PC-9 (cell line): ENCODE measurements at regions not wholly inside any gene's neighbourhood (a gene's known extent, or its start where the extent isn't known, plus 50 kb on each side); places are given as distances from the start of the nearest gene placed in this dataset.

Experiments used
- BruUV-seq: library from RNA; stranded (reverse); fragments of 400-500 nt; replicated peaks from 2 replicates; lab custom pipeline; 2021; lab: Mats Ljungman, UMichigan
- CTCF ChIA-PET: fragments of 300-600 bp; sonication (Branson Sonifier 250); formaldehyde crosslinking; loops from one replicate; lab custom pipeline; 2022; ENCODE audit warnings: antibody characterized with exemption; lab: Charles Lee
- POLR2A ChIA-PET: fragments of 300-600 bp; sonication (Branson Sonifier 250); formaldehyde crosslinking; loops from one replicate; lab custom pipeline; 2022; ENCODE audit warnings: antibody characterized with exemption; ENCODE audit not compliant: unreplicated experiment; lab: Charles Lee
- DNase-seq, 2 experiments: peaks; one replicate each; pipeline versions ENCODE4 v3.0.0 to v3.0.0-alpha.2; 2015 to 2022; ENCODE audit warnings: mixed read lengths in 1 of 2
- H2AFZ ChIP-seq: fragments of 200-600 bp; sonication (generic); 2 replicates; pipeline ENCODE4 v1.8.1; 2017; ENCODE audit warnings: antibody characterized with exemption
- H3F3A ChIP-seq: fragments of 200-600 bp; sonication (generic); 2 replicates; pipeline ENCODE4 v1.8.1; 2017; ENCODE audit warnings: antibody characterized with exemption, mild to moderate bottlenecking, low read depth; ENCODE audit not compliant: insufficient read depth
- H3K27ac ChIP-seq: fragments of 200-600 bp; sonication (generic); 2 replicates; pipeline ENCODE4 v1.6.1; 2016; ENCODE audit warnings: mixed run types
- H3K27me3 ChIP-seq: fragments of 200-600 bp; sonication (generic); 2 replicates; pipeline ENCODE4 v1.6.1; 2016; ENCODE audit warnings: low read depth, mixed run types; ENCODE audit not compliant: insufficient read depth
- H3K36me3 ChIP-seq: fragments of 200-600 bp; sonication (generic); 2 replicates; pipeline ENCODE4 v1.6.1; 2016; ENCODE audit warnings: low read depth, mixed run types
- H3K4me1 ChIP-seq: fragments of 200-600 bp; sonication (generic); replicated peaks from 2 replicates; pipeline ENCODE4 v1.6.1; 2016; ENCODE audit warnings: mixed run types; ENCODE audit not compliant: insufficient read depth
- H3K4me2 ChIP-seq: fragments of 200-600 bp; sonication (generic); 2 replicates; pipeline ENCODE4 v1.6.1; 2017; ENCODE audit warnings: mixed run types
- H3K4me3 ChIP-seq: fragments of 200-600 bp; sonication (generic); 2 replicates; pipeline ENCODE4 v1.6.1; 2016; ENCODE audit warnings: mixed run types
- H3K79me2 ChIP-seq: fragments of 200-600 bp; sonication (generic); 2 replicates; pipeline ENCODE4 v1.6.1; 2017; ENCODE audit warnings: low read depth, mixed run types
- H3K9me2 ChIP-seq: fragments of 200-600 bp; sonication (generic); 2 replicates; pipeline ENCODE4 v1.8.1; 2017; ENCODE audit warnings: mild to moderate bottlenecking; ENCODE audit not compliant: insufficient read depth
- H3K9me3 ChIP-seq: fragments of 200-600 bp; sonication (generic); 2 replicates; pipeline ENCODE4 v1.8.1; 2016; ENCODE audit warnings: low read depth; ENCODE audit not compliant: insufficient read depth
- H4K20me1 ChIP-seq: fragments of 200-600 bp; sonication (generic); 2 replicates; pipeline ENCODE4 v1.8.1; 2017; ENCODE audit not compliant: insufficient read depth
- EZH2 ChIP-seq: fragments of 200-600 bp; sonication (generic); IDR thresholded peaks from 2 replicates; pipeline ENCODE4 v1.8.0; 2017; ENCODE audit warnings: antibody characterized with exemption, low read depth
- intact Hi-C: fragments of 100-400 bp; cut with micrococcal nuclease; formaldehyde crosslinking; loops from one replicate; pipeline ENCODE4 v1.10.0; 2022; ENCODE audit not compliant: unreplicated experiment
- TF ChIP-seq, protein P1 (sequence below): fragments of 200-600 bp; sonication (generic); conservative IDR thresholded peaks from 2 replicates; pipeline ENCODE4 v1.6.1; 2017; ENCODE audit warnings: mixed run types, antibody characterized with exemption, mild to moderate bottlenecking, moderate library complexity

DNA sequence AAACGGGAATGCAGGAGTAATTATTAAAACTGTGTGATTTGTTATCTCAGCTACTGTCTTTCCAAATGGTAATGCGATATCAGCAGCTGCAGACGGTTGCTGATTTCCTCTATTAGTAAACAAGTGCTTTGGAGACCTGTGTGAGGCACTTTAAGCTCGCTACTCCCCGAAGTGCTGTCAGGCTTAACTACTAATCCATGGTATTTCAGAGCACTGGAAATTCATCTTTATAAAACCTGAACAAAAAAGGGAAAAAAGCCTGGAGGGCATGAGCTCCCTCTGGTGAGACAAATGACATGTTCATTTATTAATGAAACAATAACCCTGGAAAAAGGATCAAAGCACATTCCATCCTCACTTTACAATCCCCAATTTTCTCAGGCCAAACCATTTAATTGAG lies 143.6 kb upstream of the OTX2 start:
- Histone ChIP-seq H3K36me3 (no peaks in the 10 kb centered on the region), H2AFZ (no peak overlapping the region), H3K9me2 (no peaks in the 10 kb centered on the region), H3K4me1 (no peaks in the 10 kb centered on the region; the same call in 1 of the 2 replicates), H3K79me2 (no peaks in the 10 kb centered on the region), H4K20me1 (no peaks in the 10 kb centered on the region), H3K9me3 (no peaks in the 10 kb centered on the region), H3K27ac (no peak overlapping the region), H3K27me3 (no peaks in the 10 kb centered on the region), H3F3A (no peaks in the 10 kb centered on the region), H3K4me3 (no peak overlapping the region), H3K4me2 (no peak overlapping the region)
- TF ChIP-seq, protein P1, sequence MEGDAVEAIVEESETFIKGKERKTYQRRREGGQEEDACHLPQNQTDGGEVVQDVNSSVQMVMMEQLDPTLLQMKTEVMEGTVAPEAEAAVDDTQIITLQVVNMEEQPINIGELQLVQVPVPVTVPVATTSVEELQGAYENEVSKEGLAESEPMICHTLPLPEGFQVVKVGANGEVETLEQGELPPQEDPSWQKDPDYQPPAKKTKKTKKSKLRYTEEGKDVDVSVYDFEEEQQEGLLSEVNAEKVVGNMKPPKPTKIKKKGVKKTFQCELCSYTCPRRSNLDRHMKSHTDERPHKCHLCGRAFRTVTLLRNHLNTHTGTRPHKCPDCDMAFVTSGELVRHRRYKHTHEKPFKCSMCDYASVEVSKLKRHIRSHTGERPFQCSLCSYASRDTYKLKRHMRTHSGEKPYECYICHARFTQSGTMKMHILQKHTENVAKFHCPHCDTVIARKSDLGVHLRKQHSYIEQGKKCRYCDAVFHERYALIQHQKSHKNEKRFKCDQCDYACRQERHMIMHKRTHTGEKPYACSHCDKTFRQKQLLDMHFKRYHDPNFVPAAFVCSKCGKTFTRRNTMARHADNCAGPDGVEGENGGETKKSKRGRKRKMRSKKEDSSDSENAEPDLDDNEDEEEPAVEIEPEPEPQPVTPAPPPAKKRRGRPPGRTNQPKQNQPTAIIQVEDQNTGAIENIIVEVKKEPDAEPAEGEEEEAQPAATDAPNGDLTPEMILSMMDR: no peak
- TF ChIP-seq EZH2: no peak
- intact Hi-C loops: no loop called here
- BruUV-seq: no TSS peak
- ChIA-PET POLR2A (no interaction called here), CTCF (no interaction called here)
- DNase-seq: no peak

- Histone ChIP-seq H3F3A (no peaks in the 10 kb centered on the region), H3K9me3 (no peaks in the 10 kb centered on the region), H3K27me3 (no peaks in the 10 kb centered on the region), H3K9me2 (no peaks in the 10 kb centered on the region), H3K36me3 (no peaks in the 10 kb centered on the region), H3K27ac (no peak overlapping the region), H3K79me2 (no peaks in the 10 kb centered on the region), H3K4me1 (no peaks in the 10 kb centered on the region; the same call in 1 of the 2 replicates), H3K4me2 (no peak overlapping the region), H2AFZ (no peak overlapping the region), H4K20me1 (no peaks in the 10 kb centered on the region), H3K4me3 (no peak overlapping the region)
- DNase-seq: no peak
- no TSS peak for BruUV-seq
- intact Hi-C loops: no loop called here
- POLR2A ChIA-PET: no interaction called here
- CTCF ChIA-PET: no interaction called here
- TF ChIP-seq, protein P1: no peak
- TF ChIP-seq EZH2: no peak
Observed at GRCh38 chr14:56952766-56953473, 142.6 kb upstream of the OTX2 start.

DNA sequence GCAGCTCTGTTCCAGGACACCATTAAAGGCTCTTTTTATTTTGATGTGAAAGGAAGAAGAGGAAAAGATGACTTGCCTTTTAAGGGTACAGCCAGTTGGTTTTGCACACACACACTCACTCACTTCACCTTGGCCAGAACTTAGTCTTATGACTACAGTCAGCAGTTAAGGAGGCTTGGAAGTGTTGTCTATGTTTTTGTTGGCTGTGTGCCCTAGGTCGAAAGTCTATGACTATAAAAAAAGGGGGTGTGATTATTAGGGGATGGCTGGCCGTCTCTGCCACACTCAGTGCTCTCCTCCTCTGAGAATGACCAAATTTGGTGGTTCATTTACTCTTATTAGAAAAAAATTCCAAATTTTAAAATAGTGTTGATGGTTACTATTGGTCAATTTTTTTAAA lies 139.5 kb upstream of the OTX2 start:
- no peak overlapping the region for H3K27ac ChIP-seq
- ChIA-PET POLR2A (no interaction called here), CTCF (no interaction called here)
- DNase-seq: no peak
- H3K4me1 ChIP-seq: no peaks in the 10 kb centered on the region; the same call in 1 of the 2 replicates
- no peaks in the 10 kb centered on the region for H3K36me3 ChIP-seq
- intact Hi-C loops: no loop called here
- no peaks in the 10 kb centered on the region; the same call in 1 of the 2 replicates for H3K9me2 ChIP-seq
- no peaks in the 10 kb centered on the region for H3K27me3 ChIP-seq
- TF ChIP-seq EZH2: no peak
- TF ChIP-seq, protein P1: no peak
- no peaks in the 10 kb centered on the region for H3K79me2 ChIP-seq
- BruUV-seq: no TSS peak
- no peaks in the 10 kb centered on the region for H4K20me1 ChIP-seq
- H3K4me3 ChIP-seq: no peak overlapping the region
- no peak overlapping the region for H3K4me2 ChIP-seq
- H3F3A ChIP-seq: no peaks in the 10 kb centered on the region
- H2AFZ ChIP-seq: no peak overlapping the region
- 0 out of 2 replicates have a peak, but pooled peaks cover 3% of the 10 kb centered on the region for H3K9me3 ChIP-seq
